Cardiac fibroblast (primary cell): ENCODE measurements at regions not wholly inside any gene's neighbourhood (a gene's known extent, or its start where the extent isn't known, plus 50 kb on each side); places are given as distances from the start of the nearest gene placed in this dataset.
A peak's percentile ranks its signal among the peaks of the same experiment; 100 is the strongest.

ENCODE experiments used
- DNase-seq, 2 donors: peaks; one replicate each; pipeline versions ENCODE4 v3.0.0 to v3.0.0-alpha.2; 2010; ENCODE audit warnings: low read depth in 2 of 2
- H3K4me3 ChIP-seq, 2 donors: replicated peaks in 1 of 2; 1 replicate in 1 of 2; 2 replicates in 1 of 2; pipeline ENCODE4 v1.5.1; 2011; ENCODE audit warnings: low read depth in 2 of 2, low read length in 2 of 2, mild to moderate bottlenecking in 2 of 2, moderate library complexity in 1 of 2
- TF ChIP-seq, protein P1 (sequence below): IDR thresholded peaks from one replicate; pipeline ENCODE4 v1.5.1; 2011; ENCODE audit warnings: low read depth, mild to moderate bottlenecking, low read length, inconsistent platforms

DNA sequence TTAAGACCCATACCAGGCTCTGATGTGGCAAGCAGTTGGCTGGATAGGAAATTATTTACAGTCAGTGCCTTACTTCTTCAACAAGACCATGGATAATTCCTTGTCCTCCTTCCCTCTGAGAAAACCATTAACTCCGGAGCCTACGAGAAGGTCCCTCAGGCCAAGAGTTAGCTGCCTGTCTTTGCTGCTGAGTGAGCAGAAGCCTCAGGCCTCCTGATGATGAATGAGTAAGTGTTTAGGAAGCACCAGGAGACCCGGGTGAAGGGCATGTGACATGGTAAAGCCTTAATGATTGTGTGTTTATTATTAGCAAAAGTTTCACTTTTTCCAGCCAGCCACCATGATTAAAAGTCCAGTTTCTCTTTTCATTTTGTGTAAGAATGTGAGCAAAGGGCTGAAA is 174.9 kb upstream of the TOPAZ1 start:
- peak in 1 of 2 donors; percentile 14 for DNase-seq
- TF ChIP-seq, protein P1, sequence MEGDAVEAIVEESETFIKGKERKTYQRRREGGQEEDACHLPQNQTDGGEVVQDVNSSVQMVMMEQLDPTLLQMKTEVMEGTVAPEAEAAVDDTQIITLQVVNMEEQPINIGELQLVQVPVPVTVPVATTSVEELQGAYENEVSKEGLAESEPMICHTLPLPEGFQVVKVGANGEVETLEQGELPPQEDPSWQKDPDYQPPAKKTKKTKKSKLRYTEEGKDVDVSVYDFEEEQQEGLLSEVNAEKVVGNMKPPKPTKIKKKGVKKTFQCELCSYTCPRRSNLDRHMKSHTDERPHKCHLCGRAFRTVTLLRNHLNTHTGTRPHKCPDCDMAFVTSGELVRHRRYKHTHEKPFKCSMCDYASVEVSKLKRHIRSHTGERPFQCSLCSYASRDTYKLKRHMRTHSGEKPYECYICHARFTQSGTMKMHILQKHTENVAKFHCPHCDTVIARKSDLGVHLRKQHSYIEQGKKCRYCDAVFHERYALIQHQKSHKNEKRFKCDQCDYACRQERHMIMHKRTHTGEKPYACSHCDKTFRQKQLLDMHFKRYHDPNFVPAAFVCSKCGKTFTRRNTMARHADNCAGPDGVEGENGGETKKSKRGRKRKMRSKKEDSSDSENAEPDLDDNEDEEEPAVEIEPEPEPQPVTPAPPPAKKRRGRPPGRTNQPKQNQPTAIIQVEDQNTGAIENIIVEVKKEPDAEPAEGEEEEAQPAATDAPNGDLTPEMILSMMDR: no peak
- H3K4me3 ChIP-seq: no peak overlapping the region

DNA sequence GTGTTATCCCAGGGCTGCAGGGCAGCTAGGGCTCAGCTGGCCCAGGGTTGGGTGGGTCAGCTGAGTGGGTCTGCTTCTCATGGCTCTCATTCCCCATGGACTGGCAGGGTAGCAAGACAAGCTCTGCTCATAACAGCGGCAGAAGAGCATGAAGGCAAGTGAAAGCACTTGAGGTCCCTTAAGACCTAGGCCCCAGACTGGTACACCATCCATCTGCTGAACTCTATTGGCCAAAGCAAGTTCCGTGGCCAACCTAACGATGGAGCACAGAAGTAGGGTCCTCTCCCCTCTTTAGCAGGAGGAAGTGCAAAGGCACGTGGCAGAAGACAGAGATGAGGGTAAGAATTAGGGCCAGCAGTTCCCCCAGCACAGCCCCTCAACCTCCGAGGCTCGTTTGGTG is 174.3 kb upstream of the TOPAZ1 start:
- no peak overlapping the region for H3K4me3 ChIP-seq
- TF ChIP-seq, protein P1: no peak
- no peak for DNase-seq

DNA sequence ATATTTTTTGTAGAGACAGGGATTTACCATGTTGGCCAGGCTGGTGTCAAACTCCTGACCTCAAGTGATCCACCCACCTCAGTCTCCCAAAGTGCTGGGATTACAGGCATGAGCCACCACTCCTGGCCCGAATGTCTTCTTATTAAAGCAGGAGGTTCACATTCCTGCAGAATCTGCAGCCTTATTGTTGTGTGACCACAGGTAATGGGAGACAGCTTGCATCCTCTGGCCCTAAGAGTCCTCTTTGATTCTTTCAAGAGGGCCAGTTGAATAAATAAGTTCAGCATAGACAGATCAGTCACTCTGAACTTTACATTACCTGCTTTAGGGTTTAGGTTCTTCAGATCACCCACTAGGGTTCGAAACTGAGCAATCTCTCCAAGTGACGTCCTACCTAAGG is 172.9 kb upstream of the TOPAZ1 start:
- no peak for DNase-seq
- H3K4me3 ChIP-seq: no peak overlapping the region
- TF ChIP-seq, protein P1: no peak

DNA sequence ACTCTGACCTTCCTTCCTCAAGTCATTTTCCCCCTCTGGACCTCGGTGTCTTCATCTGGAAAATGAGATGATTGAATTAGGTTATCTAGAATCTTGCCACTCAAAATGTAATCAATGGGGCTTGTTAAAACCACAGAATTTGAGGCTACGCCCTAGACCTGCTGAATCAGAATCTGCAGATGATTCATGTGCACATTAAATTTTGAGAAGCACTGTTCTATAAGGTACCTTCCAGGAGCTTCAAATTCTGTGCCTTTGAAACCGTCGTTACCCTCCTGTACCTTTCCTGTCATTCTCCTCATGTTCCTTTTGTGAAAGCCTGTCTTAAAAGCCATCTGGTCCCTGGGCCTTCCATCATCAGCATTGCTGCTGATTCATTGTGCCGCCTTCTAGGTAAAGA is 172.4 kb upstream of the TOPAZ1 start:
- TF ChIP-seq, protein P1: no peak
- DNase-seq: no peak
- H3K4me3 ChIP-seq: no peak overlapping the region

DNA sequence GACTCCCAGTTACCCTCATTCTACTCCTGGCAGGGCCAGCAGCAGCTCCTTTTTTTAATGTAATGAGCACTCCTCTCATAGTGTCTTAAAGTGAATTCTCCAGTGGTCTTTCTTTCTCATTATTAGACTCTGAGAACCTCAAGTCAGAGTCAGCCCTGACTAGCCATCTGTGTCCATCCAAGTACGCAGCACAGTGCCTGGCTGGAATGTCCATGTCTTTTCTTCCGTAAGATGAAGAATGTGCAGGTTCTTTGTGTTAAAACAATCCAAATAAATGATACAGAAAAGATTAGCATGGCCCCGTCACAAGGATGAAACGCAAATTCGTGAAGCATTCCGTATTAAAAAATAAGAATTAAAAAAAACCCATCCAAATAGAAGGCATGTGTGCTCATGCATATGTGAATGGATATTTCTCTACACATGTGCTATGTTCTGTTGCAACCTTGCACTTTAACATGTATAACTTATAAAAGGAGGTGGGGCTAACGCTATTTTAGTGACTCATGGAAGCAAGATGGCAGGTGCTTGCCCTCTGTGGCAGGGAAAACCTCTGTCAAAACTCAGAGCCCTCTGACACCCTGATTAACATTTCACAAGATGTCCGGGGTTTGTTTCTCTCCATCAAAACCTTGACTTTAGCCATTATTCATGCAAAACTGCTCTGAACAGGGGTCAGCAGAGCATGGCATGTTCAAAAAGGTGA is 170.7 kb upstream of the TOPAZ1 start:
- TF ChIP-seq, protein P1: no peak
- no peak for DNase-seq
- no peak overlapping the region for H3K4me3 ChIP-seq

DNA sequence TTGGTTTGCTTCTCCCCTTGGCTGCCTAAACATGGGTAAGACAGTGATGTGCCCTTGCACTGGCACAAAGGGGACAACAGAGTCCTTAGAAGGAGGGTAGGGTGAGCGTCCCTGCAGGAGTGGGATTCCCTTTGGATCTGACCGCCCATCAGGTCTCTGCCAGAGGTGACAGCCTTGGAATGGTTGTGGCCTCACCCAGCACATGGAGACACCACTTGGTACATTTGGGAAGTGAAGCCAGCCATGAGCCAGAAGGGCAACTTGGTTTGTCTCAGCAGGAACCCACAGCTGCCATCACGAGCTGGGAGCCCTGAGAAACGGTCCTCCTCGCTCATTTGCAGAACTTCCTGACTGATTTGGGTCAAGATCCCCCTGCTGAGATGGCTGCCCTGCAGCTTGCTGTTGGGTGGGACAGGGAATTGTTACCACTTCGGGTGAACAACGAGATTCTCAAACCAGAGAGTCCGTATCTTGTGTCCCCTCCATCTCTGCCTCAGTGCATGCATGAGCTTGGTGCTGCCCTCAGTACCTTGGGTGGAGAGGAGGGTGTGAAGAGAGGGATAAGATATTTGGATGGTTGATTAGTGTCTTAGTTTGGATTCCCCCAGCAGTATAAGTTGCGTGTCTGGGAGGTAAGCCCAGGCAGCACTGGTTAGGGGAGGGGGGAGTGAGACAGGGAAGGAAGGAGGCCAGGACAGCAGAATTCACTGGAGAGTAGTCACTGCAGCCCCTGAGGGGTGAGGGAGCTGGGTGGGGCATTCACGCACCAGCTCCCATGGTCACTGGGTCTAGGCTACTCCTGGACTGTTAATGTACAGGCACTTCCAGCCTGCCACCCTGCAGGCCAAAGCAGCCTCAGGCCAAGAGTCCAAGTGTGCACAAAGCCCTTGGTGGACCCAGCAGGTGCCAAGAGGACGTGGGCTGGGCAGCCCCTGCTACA is 168.8 kb upstream of the TOPAZ1 start:
- no peak for DNase-seq
- TF ChIP-seq, protein P1: no peak
- no peak overlapping the region for H3K4me3 ChIP-seq
